Ishikawa (cell line): ENCODE measurements at regions not wholly inside any gene's neighbourhood (a gene's known extent, or its start where the extent isn't known, plus 50 kb on each side); places are given as distances from the start of the nearest gene placed in this dataset.

Source experiments
- TAF1 ChIP-seq: IDR thresholded peaks from 2 replicates; pipeline ENCODE4 v1.6.1; 2012; ENCODE audit warnings: low read depth, mild to moderate bottlenecking
- TCF12 ChIP-seq: IDR thresholded peaks from 2 replicates; pipeline ENCODE4 v1.6.1; 2012; ENCODE audit warnings: low read depth
- YY1 ChIP-seq: IDR thresholded peaks from 2 replicates; pipeline ENCODE4 v1.6.1; 2012; ENCODE audit warnings: low read depth

GRCh38 chr7:148950806-148951205, 66.7 kb upstream of the EZH2 start:
- TF ChIP-seq YY1 (no peak), TAF1 (no peak), TCF12 (no peak)
